Stimulated activated CD4-positive, alpha-beta T cell treated with anti-CD3 and anti-CD28 coated beads, Interleukin-2, amount 100 ng/mL, for 24 hours (primary cell): ENCODE measurements at regions not wholly inside any gene's neighbourhood (a gene's known extent, or its start where the extent isn't known, plus 50 kb on each side); places are given as distances from the start of the nearest gene placed in this dataset.

ENCODE experiments used
- DNase-seq, 2 donors: peaks; one replicate each; pipeline ENCODE4 v3.0.0-alpha.2; 2020

DNA sequence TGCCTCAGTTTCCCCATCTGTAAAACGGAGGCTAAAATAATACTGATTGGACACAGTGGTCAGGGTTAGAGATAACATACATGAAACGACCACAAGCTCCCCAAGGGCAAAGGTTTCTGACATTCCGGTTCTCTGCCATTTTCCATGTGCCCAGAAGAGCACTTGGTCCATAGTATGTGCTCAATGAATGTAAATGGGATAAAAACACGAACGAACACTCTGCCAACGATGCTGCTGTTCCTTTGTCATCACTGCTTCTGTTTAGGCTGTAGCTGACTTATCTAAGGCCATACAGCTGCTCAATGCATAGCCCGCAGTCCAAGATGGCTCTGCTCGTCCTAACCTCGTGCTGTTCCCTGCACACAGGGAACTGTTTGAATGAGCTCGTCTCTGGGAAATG lies 102.0 kb downstream of the RMI2 start:
- no peak for DNase-seq

DNA sequence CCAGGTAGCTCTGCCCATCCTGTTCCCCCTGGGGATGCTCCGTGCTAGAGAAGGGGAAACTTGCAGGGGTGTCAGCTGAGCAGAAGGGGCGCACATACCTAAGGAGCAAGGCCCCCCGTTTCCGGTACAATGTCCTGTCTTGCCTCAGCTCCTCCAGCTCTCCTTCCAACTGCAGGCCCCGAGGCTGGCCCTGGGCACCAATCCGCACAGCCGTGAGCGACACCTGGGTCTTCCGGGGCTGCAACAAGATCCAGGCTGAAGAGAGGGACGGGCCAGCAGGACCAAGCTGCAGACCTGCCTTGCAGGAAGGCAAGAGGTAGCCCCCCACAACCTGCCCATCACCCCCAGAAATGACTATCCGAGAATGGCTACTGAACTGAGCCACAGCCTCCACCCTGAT lies 102.6 kb downstream of the RMI2 start:
- DNase-seq, result no peak

DNA sequence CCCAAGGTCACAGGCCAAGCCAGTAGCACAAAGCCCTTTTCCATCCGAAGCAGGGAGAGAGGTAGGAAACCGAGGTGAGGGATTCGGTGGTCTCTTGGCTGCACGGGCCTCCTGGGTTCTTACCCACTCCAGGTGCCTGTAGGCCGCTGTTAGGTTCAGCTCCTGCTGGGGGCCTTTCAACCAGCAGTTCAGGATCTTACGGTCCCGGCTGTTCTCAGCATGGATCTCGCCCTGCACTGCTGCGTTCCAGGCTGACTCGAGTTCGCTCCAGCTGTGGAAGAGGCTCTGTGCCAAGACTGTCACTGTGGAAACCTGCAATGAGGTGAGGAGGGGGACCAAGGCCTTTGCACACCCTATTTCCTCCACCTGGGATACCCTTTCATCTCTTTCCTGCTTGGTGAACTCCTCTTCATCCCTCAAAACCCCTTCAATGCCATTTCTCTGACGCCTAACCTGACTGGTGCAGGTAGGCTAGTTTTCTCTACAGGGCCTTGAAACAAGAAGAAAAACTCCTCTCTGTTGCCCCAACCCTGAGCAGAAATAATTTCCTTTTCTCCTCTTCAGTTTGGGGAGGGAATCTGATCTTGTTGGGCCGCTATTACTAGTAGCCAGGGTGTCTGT lies 103.6 kb downstream of the RMI2 start:
- DNase-seq, result no peak

DNA sequence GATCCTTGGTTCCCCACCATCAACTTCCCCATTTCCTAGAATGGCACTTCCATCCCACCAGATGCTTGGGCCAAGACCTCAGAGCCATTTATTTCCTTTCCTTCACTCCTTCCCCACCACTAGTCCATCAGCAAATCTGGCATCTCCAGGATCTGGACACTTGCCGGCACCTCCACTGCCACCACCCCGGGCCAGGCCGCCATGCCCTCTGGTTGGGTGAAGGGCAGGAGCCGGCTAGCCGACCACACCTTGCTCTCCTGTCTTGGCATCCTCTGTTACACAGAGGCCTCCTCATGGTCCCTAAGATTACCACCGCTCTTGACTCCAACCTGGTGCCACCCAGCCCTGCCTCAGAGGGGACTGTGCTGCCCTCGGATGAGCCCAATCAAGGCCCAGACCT lies 104.5 kb downstream of the RMI2 start:
- DNase-seq, result no peak

DNA sequence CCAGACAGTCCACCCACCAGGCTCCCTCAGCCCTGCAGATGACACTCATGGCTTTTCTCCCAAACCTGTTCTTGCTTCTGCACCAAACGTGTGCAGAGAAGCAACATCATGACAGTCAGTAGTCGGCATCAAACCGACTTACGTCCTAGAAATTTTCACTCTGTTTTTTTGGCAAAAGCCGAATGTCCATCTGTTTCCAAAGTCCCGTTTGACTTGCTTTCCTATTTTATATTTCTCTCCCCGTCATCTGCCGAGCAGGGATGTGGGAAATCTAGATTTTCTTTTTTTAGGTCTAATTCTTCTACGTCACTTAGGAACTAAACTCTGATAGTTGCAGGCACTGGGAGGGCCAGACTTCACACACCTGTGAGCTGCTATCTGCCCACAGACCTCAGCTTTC lies 104.9 kb downstream of the RMI2 start:
- no peak for DNase-seq

DNA sequence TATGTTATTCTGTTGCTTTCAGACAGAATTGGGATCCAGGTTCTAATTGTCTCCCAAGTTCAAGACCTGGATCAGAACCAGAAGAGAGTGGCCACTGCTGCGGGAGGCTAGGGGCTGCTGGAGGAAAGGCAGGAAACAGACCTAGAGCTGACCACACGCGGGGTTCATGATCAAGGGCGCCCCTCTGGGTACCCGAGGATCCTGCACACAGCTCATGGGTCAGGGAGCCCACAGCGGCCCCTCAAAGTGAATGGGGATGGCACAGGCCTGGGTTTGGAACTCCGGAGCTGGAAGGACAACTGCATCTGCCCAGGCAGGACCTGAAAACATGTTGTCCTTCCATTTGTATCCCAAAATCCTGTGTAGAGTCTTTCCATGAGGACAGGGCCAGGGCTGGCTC lies 107.0 kb downstream of the RMI2 start:
- no peak for DNase-seq

DNA sequence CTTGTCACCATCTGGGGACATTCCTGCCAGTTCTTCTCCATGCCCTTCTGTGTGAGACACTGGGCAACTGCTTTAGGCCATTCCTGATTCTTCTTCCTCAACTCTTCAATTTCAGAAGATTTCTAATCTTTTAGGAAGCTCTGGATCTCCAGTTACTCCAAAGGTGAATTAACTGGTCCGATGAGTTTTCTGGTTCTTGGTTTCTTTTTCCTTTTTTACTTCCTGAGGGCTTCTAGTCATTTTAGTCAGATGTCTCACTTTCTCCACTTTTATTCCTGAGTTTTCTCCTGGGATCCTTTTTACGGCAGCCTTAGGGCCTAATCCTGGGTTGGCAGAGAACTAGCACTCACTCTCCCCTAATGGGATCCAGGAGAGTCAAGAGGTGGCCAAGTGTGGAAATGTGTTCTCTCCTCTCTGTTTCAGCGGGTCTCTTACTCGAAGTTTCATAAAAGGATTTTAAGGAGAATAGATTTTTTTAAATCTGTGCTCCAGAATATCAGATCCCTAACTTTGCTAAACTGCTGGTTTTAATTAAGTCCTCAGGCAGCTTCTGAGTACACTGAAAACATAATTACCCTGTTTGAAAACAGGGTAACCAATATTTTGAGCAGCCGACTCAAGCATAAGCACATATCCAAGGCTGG lies 107.6 kb downstream of the RMI2 start:
- no peak for DNase-seq

DNA sequence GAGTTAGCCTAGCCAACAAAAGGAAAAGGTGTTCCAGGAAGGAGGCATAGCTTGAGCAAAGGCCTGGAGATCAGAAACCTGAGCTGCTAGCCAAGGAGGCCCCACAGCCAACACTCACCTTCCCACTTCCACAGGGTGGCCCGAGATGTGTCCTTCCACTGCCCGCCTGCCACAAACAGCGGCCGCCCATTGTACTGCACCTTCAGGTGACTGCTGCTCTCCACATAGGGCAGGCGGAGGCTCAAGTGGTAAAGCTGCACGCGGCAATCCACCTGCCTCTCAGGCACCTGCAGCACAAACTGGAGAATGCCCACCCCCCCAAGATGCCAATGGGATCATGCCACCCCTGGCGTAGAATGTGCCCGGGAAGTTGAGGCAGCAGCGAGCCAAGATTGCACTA lies 111.5 kb downstream of the RMI2 start:
- DNase-seq, result no peak

DNA sequence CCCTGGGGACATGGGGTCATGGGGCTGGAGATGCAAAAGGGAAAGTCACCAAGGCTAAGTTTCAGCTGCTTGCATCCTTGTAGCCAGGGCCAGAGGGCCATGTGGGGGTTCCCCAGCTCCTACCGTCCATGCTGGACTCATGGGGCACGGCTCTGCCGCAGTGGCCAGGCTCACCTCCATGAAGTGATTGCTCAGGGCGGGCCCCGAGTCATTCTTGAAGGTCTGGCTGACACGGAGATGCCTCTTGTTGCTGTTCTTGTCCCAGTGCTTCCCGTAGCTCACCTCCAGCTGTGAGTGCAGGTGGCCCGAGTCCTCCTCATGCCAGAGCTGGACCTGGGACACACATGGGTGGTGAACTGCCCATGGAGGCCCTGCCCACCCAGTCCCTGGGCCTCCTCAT lies 114.5 kb downstream of the RMI2 start:
- DNase-seq, result no peak

DNA sequence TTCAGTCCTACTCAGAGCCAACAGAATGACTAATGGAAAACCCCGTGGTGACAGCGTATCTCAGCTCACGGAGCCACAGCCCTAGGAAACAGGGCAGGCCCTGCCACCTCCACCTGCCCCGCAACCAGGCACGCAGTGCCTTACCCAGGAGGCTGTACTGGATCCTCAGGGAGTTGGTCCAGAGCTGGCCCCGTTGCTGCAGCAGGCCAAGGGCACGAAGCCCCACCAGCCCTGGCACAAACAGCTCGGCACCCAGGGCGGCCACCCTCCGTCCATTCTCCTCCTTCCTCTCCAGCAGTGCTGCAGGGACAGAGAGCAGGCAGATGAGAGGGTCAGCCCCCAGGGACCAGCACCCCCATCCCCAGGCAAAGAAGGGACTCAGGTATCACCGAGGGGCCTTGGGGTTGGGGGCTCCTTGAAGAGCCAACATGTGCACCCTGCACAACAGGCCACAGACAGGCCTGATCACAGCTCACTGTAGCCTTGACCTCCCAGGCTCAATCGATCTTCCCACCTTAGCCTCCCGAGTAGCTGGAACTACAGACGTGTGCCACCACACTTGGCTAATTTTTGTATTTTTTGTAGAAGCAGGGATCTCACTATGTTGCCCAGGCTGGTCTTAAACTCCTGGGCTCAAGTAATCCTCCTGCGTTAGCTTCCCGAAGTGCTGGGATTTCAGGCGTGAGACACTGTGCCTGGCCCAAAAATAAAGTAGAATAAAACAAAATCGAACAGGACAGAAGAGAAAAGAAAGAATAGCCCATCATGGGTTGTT lies 115.7 kb downstream of the RMI2 start:
- DNase-seq, result no peak

DNA sequence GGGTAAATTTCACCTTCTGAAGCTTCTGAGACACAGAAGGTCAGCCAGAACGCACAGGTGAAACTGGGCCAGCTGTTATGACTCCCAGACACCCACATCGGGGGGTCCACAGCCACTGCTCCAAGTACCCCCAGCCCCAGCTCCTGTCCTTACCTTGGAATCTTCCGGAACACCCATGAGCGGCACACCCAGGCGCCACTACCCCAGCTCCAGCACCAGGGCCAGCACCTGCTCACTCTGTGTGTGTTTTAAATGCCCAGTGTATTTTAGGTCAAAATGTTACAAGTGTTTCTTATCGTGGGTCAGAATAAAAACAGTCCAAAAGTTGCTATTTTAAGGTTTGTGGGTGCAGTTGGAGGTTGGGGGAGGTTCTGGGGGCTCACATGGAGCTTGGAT lies 116.3 kb downstream of the RMI2 start:
- no peak for DNase-seq

DNA sequence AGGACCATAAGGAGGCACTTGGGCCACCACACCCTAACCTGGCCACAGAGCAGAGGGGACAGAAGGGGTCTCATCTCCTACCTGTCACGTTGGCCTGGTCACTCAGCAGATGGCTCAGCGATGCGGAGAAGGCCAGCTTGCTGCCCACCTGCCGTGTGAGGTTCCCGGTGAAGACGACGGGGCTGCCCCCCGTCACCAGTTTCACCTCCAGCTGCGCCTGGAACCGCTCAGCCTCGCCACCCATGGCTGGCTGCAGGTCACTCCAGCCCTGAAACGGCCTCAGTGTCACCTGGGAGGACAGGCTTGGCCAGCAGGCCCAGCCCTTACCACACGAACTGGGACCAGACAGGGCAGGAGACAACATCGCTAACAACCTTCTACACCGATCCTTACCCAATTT lies 116.8 kb downstream of the RMI2 start:
- DNase-seq, result no peak

DNA sequence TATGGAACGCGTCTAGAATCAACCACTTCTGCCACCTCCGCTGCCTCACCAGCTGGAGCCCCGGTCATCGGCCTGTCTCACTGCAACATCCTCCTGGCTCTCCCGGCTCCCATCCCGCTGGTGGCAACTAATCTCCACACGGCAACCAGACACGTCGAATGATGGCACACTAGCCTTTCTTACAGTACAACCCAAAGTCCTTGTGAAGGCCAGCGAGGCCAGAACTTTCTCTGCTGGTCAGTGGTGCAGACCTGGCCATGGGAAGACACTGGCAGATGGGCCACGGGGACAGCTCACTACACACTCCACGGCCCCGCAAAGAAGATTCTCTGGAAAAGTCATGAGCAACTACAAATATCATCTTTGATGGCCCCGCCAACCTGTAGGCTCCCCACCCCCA lies 117.6 kb downstream of the RMI2 start:
- no peak for DNase-seq

DNA sequence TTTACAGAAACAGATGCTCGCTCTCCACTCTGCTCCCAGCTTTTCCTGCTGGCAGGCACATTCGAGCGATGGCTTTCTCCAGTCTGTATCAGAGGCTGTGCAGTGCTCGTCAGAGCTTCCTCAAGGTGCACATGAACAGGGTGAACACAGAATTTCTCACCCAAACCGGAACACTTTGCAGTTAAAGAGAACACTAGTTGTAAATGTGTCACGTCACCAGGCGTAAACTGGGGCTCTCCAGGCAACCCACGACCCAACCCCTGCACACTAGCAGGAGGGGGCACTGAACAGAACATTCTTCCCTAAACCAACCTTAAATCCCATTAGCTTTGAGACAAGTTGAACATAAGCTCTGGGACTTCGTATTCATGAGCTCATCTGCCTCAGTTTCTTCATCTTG lies 119.0 kb downstream of the RMI2 start:
- DNase-seq, result no peak

DNA sequence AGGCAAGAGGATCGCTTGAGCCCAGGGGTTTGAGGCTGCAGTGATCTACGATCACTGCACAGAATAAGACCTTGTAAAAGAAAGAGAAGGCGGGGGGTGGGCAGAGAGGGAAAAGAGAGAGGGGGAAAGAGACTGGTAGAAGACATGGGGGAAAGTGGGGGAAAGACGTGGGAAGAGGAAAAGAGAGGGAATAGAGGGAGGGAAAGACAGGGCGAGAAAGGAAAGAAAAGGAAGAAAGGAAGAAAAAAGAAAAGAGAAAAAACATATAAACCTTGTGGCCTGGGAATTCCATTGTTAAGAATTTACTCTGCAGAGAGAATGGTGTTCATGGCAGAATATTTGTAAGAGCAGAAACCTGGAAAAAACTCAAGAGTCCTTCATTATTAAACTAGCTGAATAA lies 120.4 kb downstream of the RMI2 start:
- DNase-seq, result no peak

DNA sequence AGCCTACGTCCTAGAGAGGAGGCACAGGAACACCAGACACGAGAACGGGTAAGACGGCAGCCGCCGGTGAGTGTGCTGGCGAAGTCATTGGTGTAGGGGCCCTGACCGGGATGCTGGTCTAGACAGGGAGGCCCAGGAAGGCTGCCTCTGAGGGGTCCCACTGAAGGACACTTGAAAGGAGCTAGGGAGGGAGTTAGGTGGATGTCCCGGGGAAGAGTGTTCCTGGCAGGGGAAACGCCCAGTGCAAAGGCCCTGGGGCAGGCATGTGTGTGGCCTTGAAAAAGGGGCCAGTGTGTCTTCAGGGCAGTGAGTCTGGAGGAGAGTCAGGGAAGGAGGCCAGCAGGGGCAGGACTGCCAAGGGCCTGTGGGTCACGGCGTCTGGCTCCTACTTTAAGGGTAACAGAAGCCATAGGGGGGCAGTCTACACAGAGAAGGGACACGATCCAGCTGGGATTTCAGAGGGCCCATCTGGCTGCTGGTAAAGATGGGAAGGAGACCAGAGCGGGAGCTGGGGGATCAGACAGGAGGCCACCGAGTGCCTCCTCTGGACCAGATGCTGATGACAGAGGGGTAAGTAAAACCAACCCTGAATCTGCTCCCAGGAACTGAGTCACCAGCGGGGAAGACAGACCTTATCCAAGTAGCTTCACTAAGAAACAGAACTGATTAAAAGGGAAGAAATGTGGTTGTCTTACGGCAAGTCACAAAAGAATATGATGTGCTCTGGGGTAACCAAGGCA lies 115.9 kb downstream of the LITAF start:
- no peak for DNase-seq

DNA sequence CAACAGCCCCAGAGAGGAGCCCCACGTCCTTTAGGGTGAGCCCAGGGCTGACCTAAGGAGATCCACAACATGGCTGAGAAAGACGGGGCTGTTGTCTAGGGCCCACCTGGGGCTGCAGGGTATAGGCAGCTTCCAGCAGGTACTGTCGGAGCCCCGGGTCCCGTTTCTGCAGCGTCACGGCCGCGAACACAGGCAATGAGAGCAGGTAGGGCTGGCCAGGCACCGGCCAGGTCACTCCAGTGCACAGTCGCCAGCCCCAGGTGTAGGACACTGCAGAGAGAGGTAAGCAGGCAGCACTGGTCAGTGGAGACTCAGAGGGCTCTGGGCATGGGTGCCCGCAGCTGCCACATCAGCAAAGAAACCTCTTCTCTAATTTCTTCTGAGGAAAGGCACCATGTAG lies 115.2 kb downstream of the LITAF start:
- no peak for DNase-seq

DNA sequence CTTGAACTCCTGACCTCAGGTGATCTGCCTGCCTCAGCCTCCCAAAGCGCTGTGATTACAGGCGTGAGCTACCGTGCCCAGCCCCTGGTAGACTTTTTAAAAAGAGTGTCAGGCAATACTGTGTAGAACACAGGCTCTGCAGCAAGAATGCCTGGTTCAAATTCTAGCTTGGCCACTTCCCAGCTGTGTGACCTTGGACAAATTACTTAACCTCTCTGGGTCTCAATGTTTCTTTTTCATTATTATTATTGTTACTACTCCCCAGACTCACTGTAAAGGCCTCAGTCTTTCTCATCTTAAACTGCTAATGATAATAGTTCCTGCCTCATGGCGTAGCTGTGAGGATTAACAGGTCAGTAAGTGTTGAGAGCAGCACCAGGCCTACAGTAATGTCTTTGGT lies 114.3 kb downstream of the LITAF start:
- DNase-seq, result no peak

DNA sequence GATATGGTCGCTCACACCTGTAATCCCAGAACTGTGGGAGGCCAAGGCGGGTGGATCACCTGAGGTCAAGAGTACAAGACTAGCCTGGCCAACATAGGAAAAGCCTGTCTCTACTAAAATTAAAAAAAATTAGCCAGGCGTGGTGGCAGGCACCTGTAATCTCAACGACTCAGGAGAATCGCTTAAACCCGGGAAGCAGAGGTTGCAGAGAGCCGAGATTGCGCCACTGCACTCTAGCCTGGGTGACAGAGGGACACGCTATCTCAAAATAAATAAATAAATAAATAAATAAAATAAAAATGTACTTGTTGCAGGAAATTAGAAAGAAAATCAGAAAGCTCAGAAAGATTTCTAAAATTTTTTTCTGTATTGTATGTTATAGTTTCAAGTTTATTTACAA lies 113.9 kb downstream of the LITAF start:
- DNase-seq, result no peak

DNA sequence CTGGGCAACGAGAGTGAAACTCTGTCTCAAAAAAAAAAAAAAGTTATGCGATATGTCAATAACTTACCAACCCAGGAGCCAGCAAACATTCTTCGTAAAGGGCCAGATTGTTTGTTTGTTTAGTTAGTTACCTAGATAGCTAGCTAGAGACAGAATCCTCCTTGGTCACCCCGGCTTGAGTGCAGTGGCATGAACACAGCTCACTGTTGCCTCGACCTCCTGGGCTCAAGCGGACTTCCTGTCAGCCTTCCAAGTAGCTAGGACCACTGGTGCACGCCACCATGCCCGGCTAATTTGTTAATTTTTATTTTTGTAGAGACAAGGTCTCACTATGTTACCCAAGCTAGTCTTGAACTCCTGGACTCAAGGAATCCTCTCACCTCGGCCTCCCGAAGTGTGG lies 113.0 kb downstream of the LITAF start:
- no peak for DNase-seq

DNA sequence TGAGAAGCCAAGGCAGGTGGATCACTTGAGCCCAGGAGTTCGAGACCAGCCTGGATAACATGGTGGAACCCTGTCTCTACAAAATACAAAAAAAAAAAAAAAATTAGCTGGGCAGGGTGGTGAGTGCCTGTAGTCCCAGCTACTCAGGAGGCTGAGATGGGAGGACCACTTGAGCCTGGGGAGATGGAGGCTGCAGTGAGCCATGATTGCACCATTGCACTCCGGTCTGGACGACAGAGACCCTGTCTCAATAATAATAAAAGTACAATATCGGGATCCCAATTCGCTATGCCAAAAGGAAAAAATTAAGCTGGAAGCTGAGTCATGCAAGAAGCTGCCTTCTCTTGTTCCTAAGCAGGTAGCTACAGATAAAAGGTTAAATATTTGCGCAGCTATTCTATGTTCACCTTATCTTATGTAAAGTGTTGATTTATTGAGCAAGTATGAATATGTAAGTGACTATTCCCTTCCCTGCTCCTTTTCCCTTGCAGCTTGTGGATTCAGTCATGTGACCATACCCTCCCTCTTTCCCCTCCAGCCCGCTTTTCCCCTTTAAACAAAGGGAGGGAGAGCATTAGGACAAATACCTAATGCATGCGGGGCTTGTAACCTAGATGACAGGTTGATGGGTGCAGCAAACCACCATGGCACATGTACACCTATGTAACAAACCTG lies 112.0 kb downstream of the LITAF start:
- DNase-seq, result no peak

DNA sequence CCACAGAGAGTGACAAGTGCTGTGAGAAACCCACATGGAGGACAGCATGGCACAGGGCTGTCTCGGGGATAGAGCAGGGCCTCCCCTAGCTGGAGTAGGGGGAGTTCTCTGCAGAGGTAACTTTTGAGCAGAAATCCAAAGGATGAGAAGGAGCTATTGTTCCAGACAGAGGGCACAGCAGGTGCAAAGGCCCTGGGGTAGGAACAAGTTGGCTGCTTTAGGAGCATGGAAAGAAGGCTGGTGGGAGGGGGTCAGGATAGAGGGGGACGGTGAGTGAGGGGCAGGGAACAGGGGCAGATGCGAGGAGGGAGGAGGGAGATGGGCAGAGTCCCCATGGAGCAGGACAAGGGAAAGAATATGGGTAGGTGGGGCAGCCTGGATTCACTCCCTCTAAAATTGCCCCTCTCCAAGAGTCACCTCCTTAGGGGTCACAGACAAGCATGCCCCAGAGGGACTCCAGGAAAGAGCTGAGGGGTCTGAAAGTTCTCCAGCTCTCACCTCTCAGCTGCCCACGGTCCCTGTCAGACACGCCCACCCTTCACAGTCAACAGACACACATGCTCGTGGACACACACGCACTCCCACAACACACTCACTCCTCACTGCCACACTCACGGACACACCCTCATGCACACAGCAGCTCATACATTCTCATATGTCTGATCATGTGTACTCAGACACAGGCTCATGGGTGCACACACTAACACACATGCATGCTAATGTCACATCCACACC lies 110.7 kb downstream of the LITAF start:
- DNase-seq, result no peak

DNA sequence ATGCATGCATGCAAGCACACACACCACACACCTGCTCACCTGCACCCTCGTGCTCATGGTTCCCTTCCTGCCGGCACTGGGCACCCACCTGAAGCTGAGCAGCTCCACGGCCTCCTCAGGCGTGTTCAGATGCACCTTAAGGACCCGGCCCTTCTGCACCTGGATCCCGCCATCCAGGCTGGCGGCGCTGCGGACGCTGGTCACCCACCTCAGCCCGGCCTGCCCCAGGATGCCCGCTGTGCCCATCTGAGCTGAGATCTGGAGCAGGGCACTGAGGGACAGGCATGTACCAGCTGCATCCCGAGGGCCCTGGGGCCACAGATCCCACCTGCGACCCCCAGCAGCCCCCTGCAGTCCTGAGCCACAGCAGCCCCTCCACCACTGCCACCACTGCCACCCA lies 110.0 kb downstream of the LITAF start:
- DNase-seq, result no peak
